HL-60/S4 treated with retinoic acid at 250 ng/mL for 4 days and 3 days (cell line): ENCODE measurements at regions not wholly inside any gene's neighbourhood (a gene's known extent, or its start where the extent isn't known, plus 50 kb on each side); places are given as distances from the start of the nearest gene placed in this dataset.

Source experiments
- in situ Hi-C: fragments of 300-500 bp; cut with MboI; formaldehyde crosslinking; loops from 2 replicates; pipeline ENCODE4 v1.7.0; 2022; ENCODE audit warnings: low sequenced_read_pairs

- in situ Hi-C loops = no loop called here
These were observed 361.7 kb upstream of the ACVR2A start for GRCh38 chr2:147482916-147483669.

GRCh38 chr2:147482111-147482895 is 362.5 kb upstream of the ACVR2A start:
- in situ Hi-C loops = no loop called here

GRCh38 chr2:147479358-147479757 is 365.5 kb upstream of the ACVR2A start:
- in situ Hi-C loops = no loop called here

- in situ Hi-C loops = no loop called here
These were observed 371.8 kb upstream of the ACVR2A start for GRCh38 chr2:147473075-147473474.

- in situ Hi-C loops = no loop called here
These were observed 373.7 kb upstream of the ACVR2A start for GRCh38 chr2:147471126-147471525.

- in situ Hi-C loops = no loop called here
These were observed 375.4 kb upstream of the ACVR2A start for GRCh38 chr2:147469471-147469870.

GRCh38 chr2:147468963-147469362 is 375.9 kb upstream of the ACVR2A start:
- in situ Hi-C loops = no loop called here

- in situ Hi-C loops = no loop called here
These were observed 376.5 kb upstream of the ACVR2A start for GRCh38 chr2:147468349-147468748.

- in situ Hi-C loops = no loop called here
These were observed 377.4 kb upstream of the ACVR2A start for GRCh38 chr2:147467441-147467840.

- in situ Hi-C loops = no loop called here
These were observed 380.0 kb upstream of the ACVR2A start for GRCh38 chr2:147464737-147465357.

GRCh38 chr2:147463881-147464520 is 380.8 kb upstream of the ACVR2A start:
- in situ Hi-C loops = no loop called here

- in situ Hi-C loops = no loop called here
These were observed 384.7 kb upstream of the ACVR2A start for GRCh38 chr2:147460155-147460554.

GRCh38 chr2:147456779-147457178 is 388.1 kb upstream of the ACVR2A start:
- in situ Hi-C loops = no loop called here

GRCh38 chr2:147451902-147452515 is 392.8 kb upstream of the ACVR2A start:
- in situ Hi-C loops = no loop called here

- in situ Hi-C loops = no loop called here
These were observed 393.9 kb upstream of the ACVR2A start for GRCh38 chr2:147450661-147451510.

- in situ Hi-C loops = no loop called here
These were observed 395.4 kb upstream of the ACVR2A start for GRCh38 chr2:147449323-147449991.

GRCh38 chr2:147442816-147443215 is 402.0 kb upstream of the ACVR2A start:
- in situ Hi-C loops = no loop called here

GRCh38 chr2:147441182-147441581 is 403.6 kb upstream of the ACVR2A start:
- in situ Hi-C loops = no loop called here

- in situ Hi-C loops = no loop called here
These were observed 404.1 kb upstream of the ACVR2A start for GRCh38 chr2:147440734-147441133.
